A673 (cell line): ENCODE measurements at regions not wholly inside any gene's neighbourhood (a gene's known extent, or its start where the extent isn't known, plus 50 kb on each side); places are given as distances from the start of the nearest gene placed in this dataset.
A peak's percentile ranks its signal among the peaks of the same experiment; 100 is the strongest.

Experiments used
- BruUV-seq: library from RNA; stranded (reverse); fragments of 400-500 nt; replicated peaks from 2 replicates; lab custom pipeline; 2021; lab: Mats Ljungman, UMichigan
- CTCF ChIA-PET: fragments of 300-600 bp; sonication (Branson Sonifier 250); formaldehyde crosslinking; loops from one replicate; lab custom pipeline; 2022; ENCODE audit warnings: antibody characterized with exemption; lab: Charles Lee
- POLR2A ChIA-PET: fragments of 300-600 bp; sonication (Branson Sonifier 250); formaldehyde crosslinking; loops from one replicate; lab custom pipeline; 2022; ENCODE audit warnings: antibody characterized with exemption; ENCODE audit not compliant: low non-redundant PET; lab: Charles Lee
- DNase-seq: peaks from one replicate; pipeline ENCODE4 v3.0.0-alpha.2; 2015; ENCODE audit warnings: low spot score
- H3K27ac ChIP-seq: fragments of 200-600 bp; sonication (generic); 2 replicates; pipeline ENCODE4 v1.5.1; 2016; ENCODE audit warnings: mixed run types, low read depth, mild to moderate bottlenecking, mixed read lengths, antibody characterized with exemption, low read length; ENCODE audit not compliant: poor library complexity, severe bottlenecking
- H3K27me3 ChIP-seq: fragments of 200-600 bp; sonication (generic); replicated peaks from 2 replicates; pipeline ENCODE4 v1.6.1; 2017; ENCODE audit warnings: mixed run types, low read depth, mild to moderate bottlenecking, mixed read lengths, antibody characterized with exemption, low read length; ENCODE audit not compliant: insufficient read depth, poor library complexity
- H3K36me3 ChIP-seq: fragments of 200-600 bp; sonication (generic); 2 replicates; pipeline ENCODE4 v1.6.1; 2016; ENCODE audit warnings: mixed run types, mild to moderate bottlenecking, mixed read lengths, antibody characterized with exemption, low read length; ENCODE audit not compliant: insufficient read depth, poor library complexity, severe bottlenecking
- H3K4me1 ChIP-seq: fragments of 200-600 bp; sonication (generic); 2 replicates; pipeline ENCODE4 v1.6.1; 2017; ENCODE audit warnings: mixed run types, mild to moderate bottlenecking, mixed read lengths, antibody characterized with exemption, low read length; ENCODE audit not compliant: insufficient read depth, poor library complexity, severe bottlenecking
- H3K4me3 ChIP-seq: fragments of 200-600 bp; sonication (generic); 2 replicates; pipeline ENCODE4 v1.5.1; 2016; ENCODE audit warnings: low read depth, mixed run types, mild to moderate bottlenecking, mixed read lengths, low read length; ENCODE audit not compliant: poor library complexity, severe bottlenecking
- H3K9me3 ChIP-seq: fragments of 200-600 bp; sonication (generic); 2 replicates; pipeline ENCODE4 v1.6.1; 2016; ENCODE audit warnings: mixed run types, low read depth, mild to moderate bottlenecking, mixed read lengths, antibody characterized with exemption, low read length; ENCODE audit not compliant: poor library complexity, severe bottlenecking
- CTCF ChIP-seq: fragments of 300-800, 200-600 bp; sonication (generic); conservative IDR thresholded peaks from 2 replicates; pipeline ENCODE4 v1.5.1; 2017; ENCODE audit warnings: low read depth, mild to moderate bottlenecking, antibody characterized with exemption, low read length, moderate library complexity, mixed read lengths
- EZH2 ChIP-seq: fragments of 200-600 bp; sonication (generic); IDR thresholded peaks from 2 replicates; pipeline ENCODE4 v1.6.1; 2017; ENCODE audit warnings: borderline replicate concordance, low read depth, mild to moderate bottlenecking, mixed read lengths, antibody characterized with exemption, low read length; ENCODE audit not compliant: poor library complexity, severe bottlenecking
- intact Hi-C: fragments of 100-400 bp; cut with micrococcal nuclease; formaldehyde crosslinking; loops from one replicate; pipeline ENCODE4 v1.10.0; 2022; ENCODE audit not compliant: unreplicated experiment

GRCh38 chr17:20920095-20920814 is 122.6 kb downstream of the USP22 start:
- BruUV-seq: no TSS peak
- TF ChIP-seq CTCF: no peak
- no peak for TF ChIP-seq EZH2
- Histone ChIP-seq H3K36me3 (no peaks in the 10 kb centered on the region), H3K4me1 (peaks cover 6% of the 10 kb centered on the region), H3K27me3 (no peaks in the 10 kb centered on the region), H3K27ac (no peak overlapping the region), H3K4me3 (no peak overlapping the region), H3K9me3 (no peaks in the 10 kb centered on the region)
- POLR2A ChIA-PET: no interaction called here
- CTCF ChIA-PET: no interaction called here
- intact Hi-C loops: no loop called here
- DNase-seq: no peak

- DNase-seq: peak; percentile 54
- ChIA-PET CTCF (no interaction called here), POLR2A (no interaction called here)
- no peak overlapping the region for H3K27ac ChIP-seq
- no peaks in the 10 kb centered on the region for H3K36me3 ChIP-seq
- no TSS peak for BruUV-seq
- no peaks in the 10 kb centered on the region for H3K9me3 ChIP-seq
- H3K4me3 ChIP-seq: no peak overlapping the region
- H3K4me1 ChIP-seq: peaks cover 6% of the 10 kb centered on the region
- intact Hi-C loops: no loop called here
- no peak for TF ChIP-seq CTCF
- TF ChIP-seq EZH2: no peak
- no peaks in the 10 kb centered on the region for H3K27me3 ChIP-seq
Observed at GRCh38 chr17:20920815-20921199, 122.0 kb downstream of the USP22 start.

- peaks cover 6% of the 10 kb centered on the region for H3K4me1 ChIP-seq
- no peak overlapping the region for H3K27ac ChIP-seq
- H3K27me3 ChIP-seq: no peaks in the 10 kb centered on the region
- H3K4me3 ChIP-seq: no peak overlapping the region
- no peaks in the 10 kb centered on the region for H3K36me3 ChIP-seq
- no TSS peak for BruUV-seq
- H3K9me3 ChIP-seq: no peaks in the 10 kb centered on the region
- intact Hi-C loops: no loop called here
- no peak for DNase-seq
- ChIA-PET CTCF (no interaction called here), POLR2A (no interaction called here)
- TF ChIP-seq CTCF (no peak), EZH2 (no peak)
Observed at GRCh38 chr17:20922128-20922670, 120.6 kb downstream of the USP22 start.
